Stimulated activated CD4-positive, alpha-beta T cell treated with anti-CD3 and anti-CD28 coated beads, Interleukin-2, amount 100 ng/mL, for 48 hours (primary cell): ENCODE measurements at regions not wholly inside any gene's neighbourhood (a gene's known extent, or its start where the extent isn't known, plus 50 kb on each side); places are given as distances from the start of the nearest gene placed in this dataset.
"Not testable (repeated sequence)": the region's sequence is repeated elsewhere in the genome, so short reads cannot be mapped to it uniquely, and the experiment has no call there.

Experiments
- DNase-seq, 2 donors: peaks; one replicate each; pipeline ENCODE4 v3.0.0-alpha.2; 2020

DNA sequence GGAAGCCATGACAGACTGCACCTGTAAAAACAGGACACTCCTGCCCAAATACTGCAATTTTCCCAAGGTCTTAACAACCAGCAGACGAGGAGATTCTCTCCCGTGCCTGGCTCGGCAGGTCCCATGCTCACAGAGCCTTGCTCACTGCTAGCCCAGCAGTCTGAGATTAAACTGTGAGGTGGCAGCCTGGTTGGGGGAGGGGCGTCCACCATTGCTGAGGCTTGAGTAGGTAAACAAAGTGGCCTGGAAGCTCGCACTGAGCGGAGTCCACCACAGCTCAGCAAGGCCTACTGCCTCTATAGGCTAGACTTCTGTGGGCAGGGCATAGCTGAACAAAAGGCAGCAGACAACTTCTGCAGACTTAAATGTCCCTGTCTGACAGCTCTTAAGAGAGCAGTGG is 80.3 kb downstream of the ANXA5 start:
- DNase-seq: not testable (repeated sequence)

GRCh38 chr4:121614101-121614500 is 82.7 kb downstream of the ANXA5 start:
- DNase-seq: no peak

DNA sequence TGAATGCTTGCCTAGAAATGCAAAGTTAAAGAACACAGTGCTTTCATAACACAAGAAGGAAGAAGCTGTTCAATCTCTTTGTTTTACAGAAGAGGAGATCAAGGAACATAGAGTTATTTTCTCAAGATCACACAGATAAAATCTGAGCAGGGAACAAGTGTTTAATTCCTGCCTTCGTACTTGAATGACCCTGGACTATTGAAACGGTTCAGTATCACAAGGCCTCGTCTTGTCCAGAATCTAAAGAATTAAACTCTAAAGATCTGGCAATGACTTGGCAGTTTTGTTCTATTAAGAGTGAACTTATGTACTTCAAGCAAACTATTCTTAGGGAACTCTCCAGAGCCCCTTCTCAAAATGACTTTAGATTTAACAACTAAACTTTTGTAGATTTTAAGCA is 97.7 kb downstream of the ANXA5 start:
- DNase-seq: no peak

- DNase-seq: no peak
Observed at GRCh38 chr4:121597346-121597934, 99.3 kb downstream of the ANXA5 start.

DNA sequence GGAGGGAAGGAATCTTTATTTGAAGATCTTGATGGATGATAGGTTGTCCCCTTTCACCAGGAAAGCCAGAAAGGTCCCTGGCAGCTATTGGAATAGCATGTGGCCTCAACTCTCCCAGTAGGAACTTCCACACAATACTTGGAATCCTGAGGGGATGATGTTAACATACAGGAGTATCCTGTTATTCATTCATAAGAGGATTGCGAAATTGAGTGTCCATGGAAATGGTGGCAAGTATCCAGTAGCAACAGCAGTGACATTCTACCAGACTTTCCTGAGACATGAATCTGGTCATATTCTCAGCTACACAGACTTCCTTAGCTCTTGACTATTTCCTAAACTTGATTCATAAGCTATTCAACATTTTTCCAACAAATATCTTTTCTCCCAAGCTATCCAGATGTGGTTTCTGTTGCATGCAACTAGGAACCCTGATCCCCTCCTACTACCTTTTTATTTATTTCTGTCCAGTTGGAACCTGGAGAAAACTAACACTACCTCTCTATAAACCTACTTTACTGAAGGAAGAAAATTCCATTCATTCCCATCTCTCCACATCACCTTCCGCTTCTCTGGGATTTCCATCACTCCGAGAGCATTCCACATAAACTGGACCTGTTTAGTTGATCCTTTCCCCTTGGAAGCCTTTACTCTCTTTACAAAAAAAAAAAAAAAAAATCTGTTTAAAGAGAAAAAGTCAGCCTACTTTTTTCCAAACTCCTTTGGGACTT is 101.8 kb downstream of the ANXA5 start:
- no peak for DNase-seq

GRCh38 chr4:121593760-121594159 is 103.0 kb downstream of the ANXA5 start:
- DNase-seq: no peak

DNA sequence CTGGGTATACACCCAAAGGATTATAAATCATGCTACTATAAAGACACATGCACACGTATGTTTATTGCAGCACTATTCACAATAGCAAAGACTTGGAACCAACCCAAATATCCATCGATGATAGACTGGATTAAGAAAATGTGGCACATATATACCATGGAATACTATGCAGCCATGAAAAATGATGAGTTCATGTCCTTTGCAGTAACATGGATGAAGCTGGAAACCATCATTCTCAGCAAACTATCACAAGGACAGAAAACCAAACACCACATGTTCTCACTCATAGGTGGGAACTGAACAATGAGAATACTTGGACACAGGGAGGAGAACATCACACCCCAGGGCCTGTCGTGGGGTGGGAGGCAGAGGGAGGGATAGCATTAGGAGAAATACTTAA is 104.5 kb downstream of the ANXA5 start:
- not testable (repeated sequence) for DNase-seq

DNA sequence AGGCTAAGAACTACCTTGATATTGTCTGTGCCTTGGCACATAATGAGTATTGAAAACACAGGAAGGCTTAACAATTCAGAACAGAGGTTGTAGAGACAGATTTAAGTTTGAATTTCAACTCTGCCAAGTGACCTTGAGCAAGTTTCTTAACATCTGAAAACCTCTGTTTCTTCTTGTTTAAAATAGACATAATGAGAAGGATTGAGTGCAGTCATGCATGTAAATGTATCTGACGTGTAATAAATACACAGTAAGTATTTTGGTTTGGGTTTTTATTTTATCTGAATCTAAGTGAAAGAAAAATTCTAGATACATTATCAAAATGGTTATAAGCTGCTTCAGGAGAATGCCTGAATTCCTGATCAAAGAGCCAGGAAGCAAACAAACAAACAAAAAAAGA is 111.9 kb downstream of the ANXA5 start:
- DNase-seq: no peak

GRCh38 chr4:121583396-121583795 is 113.4 kb downstream of the ANXA5 start:
- DNase-seq: no peak

GRCh38 chr4:121582296-121582695 is 114.5 kb downstream of the ANXA5 start:
- no peak for DNase-seq

- not testable (repeated sequence) for DNase-seq
Observed at GRCh38 chr4:121575392-121575791, 121.4 kb downstream of the ANXA5 start.

DNA sequence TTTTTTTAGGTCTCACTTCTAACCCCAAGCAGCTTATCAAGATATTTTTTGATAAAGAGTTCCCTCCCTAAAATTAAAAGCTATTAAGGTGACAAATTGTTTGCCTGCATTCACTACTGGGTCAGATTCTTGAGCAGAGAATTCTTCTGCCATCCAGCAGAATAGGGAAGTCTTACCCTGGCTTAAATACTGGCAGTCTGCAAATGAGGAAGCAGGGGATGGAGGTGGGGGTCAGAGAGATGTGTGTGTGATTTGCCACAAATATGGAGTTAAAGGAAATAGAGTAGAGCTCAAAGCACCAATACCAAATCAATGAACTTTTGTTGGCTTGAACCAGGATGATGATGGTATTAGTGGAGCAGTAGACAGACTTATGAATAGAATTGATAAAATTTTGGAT is 122.2 kb downstream of the ANXA5 start:
- DNase-seq: no peak

DNA sequence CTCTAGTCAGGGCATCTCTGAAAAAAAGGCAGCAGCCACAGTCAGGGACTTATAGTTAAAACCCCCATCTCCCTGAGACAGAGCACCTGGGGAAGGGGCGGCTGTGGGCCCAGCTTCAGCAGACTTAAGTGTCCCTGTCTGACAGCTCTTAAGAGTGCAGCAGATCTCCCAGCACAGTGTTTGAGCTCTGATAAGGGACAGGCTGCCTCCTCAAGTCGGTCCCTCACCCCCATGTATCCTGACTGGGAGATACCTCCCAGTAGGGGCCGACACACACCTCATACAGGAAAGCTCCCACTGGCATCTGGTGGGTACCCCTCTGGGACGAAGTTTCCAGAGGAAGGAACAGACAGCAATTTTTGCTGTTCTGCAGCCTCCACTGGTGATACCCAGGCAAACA is 129.0 kb downstream of the ANXA5 start:
- no peak for DNase-seq

DNA sequence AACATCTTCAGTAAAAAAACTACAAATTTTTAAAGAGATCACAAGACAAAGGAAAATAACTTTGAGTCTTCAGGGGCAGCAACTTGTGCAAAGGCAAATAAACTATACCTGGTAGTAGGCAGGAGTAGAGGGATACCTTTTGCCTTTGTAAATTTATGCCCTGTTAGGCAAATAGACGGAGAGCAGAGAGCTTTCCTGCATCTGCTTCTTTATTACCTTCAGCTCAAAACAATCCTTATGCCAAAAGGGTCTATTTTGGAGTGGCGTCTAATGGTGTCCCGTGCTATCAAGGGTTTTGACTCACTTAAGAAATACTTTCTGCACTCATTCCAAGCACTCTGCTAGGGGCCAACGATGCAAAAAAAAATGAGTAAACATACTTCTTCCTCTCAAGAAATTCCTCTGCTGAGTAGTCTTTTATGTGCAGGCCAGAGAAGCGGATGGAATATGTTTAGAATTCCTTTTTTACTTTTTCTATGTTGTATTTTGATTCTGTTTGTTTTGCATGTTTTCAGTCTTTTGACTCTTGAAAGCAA is 131.9 kb downstream of the ANXA5 start:
- DNase-seq: no peak

GRCh38 chr4:121562811-121563210 is 134.0 kb downstream of the ANXA5 start:
- DNase-seq: no peak

- no peak for DNase-seq
Observed at GRCh38 chr4:121555315-121556107, 141.3 kb downstream of the ANXA5 start.

GRCh38 chr4:121554382-121554781 is 142.4 kb downstream of the ANXA5 start:
- DNase-seq: no peak

- no peak for DNase-seq
Observed at GRCh38 chr4:121551881-121552280, 144.9 kb downstream of the ANXA5 start.

GRCh38 chr4:121551271-121551670 is 145.5 kb downstream of the ANXA5 start:
- DNase-seq: no peak

DNA sequence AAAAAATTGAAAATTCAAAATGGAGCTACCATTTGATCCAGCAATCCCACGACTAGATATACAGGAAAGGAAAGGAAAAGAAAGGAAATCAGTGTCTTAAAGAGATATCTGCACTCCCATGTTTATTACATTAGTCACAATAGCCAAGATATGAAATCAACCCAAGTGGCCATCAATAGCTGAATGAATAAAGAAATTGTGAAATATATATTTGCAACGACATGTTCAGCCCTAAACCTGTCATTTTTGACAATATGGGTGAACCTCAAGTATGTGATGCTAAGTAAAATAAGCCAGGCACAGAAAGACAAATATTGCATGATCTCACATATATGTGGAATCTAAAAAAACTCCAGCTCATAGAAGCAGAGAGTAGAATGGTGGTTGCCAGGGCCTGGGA is 155.1 kb downstream of the ANXA5 start:
- DNase-seq: no peak

GRCh38 chr4:121535351-121535750 is 154.5 kb upstream of the QRFPR start:
- DNase-seq: no peak

DNA sequence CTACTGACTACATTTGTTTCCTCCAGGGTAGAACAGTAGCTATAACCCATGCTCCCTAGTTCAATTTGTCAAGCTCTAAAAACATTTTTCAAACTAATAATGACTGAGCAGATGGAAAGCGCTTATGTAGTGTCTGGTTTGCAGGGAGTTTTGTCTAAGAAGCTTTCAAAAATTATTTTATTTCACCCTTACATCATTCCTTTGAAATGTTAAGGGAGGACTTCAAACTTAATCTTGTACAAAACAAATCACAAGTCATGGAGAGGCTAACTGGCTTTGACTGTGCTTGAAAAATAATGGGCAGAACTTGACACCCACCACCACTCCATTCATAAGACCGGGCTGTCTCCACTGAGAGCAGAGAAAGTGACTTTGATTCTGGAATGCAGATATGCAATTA is 153.4 kb upstream of the QRFPR start:
- DNase-seq: no peak

DNA sequence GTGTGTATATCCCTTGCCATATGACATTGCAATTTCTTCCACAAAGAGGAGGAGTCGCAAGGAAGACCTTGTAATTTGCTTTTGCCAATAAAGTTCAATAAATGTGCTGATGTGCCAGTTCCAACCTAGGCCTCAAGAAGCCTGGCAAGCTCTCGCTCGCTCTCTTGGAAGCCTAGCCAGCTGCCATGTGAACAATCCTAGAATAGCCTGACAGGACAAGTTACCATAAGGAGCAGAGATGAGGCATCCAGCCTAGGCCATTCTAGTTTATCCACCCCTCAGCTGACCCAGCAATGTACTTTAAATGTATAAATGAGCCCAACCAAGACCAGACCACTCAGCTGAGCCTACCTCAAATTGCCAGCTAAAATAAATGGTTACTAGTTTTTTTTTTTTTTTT is 145.7 kb upstream of the QRFPR start:
- DNase-seq: no peak
